Adipocyte (in vitro differentiated cells): ENCODE measurements at regions not wholly inside any gene's neighbourhood (a gene's known extent, or its start where the extent isn't known, plus 50 kb on each side); places are given as distances from the start of the nearest gene placed in this dataset.

Source experiments
- DNase-seq: peaks from one replicate; pipeline ENCODE4 v3.0.0-alpha.2; 2015; ENCODE audit warnings: low read depth
- H3K27me3 ChIP-seq: replicated peaks from 2 replicates; pipeline ENCODE4 v1.7.0; 2013; ENCODE audit warnings: mild to moderate bottlenecking, low read length, moderate library complexity; ENCODE audit not compliant: control insufficient read depth, insufficient read depth
- H3K36me3 ChIP-seq: 2 replicates; pipeline ENCODE4 v1.7.0; 2013; ENCODE audit warnings: low read length, mild to moderate bottlenecking, moderate library complexity; ENCODE audit not compliant: control insufficient read depth, insufficient read depth, severe bottlenecking
- H3K4me1 ChIP-seq: 2 replicates; pipeline ENCODE4 v1.7.0; 2013; ENCODE audit warnings: mild to moderate bottlenecking, low read length, moderate library complexity; ENCODE audit not compliant: control insufficient read depth, insufficient read depth
- H3K4me3 ChIP-seq: 2 replicates; pipeline ENCODE4 v1.7.0; 2013; ENCODE audit warnings: mild to moderate bottlenecking, low read length, moderate library complexity
- H3K9ac ChIP-seq: 2 replicates; pipeline ENCODE4 v1.7.0; 2013; ENCODE audit warnings: mild to moderate bottlenecking, low read length, moderate library complexity
- H3K9me3 ChIP-seq: 2 replicates; pipeline ENCODE4 v1.7.0; 2013; ENCODE audit warnings: mild to moderate bottlenecking, low read length, moderate library complexity; ENCODE audit not compliant: control insufficient read depth

- no peak overlapping the region for H3K4me3 ChIP-seq
- DNase-seq, result peak; percentile 34
Measured at GRCh38 chr7:142463401-142463850, 205.6 kb upstream of the PRSS58 start.

GRCh38 chr7:142461437-142461836 is 203.6 kb upstream of the PRSS58 start:
- H3K9ac ChIP-seq, result no peak overlapping the region
- H3K9me3 ChIP-seq, result no peaks in the 10 kb centered on the region
- no peaks in the 10 kb centered on the region for H3K36me3 ChIP-seq
- no peaks in the 10 kb centered on the region for H3K27me3 ChIP-seq
- no peak overlapping the region for H3K4me3 ChIP-seq
- H3K4me1 ChIP-seq, result peaks cover 22% of the 10 kb centered on the region
- DNase-seq, result peak; percentile 88

More at GRCh38 chr7:142463401-142463850, 205.6 kb upstream of the PRSS58 start:
- Histone ChIP-seq H3K9ac (no peak overlapping the region), H3K27me3 (no peaks in the 10 kb centered on the region), H3K4me1 (peaks cover 34% of the 10 kb centered on the region), H3K36me3 (no peaks in the 10 kb centered on the region), H3K9me3 (no peaks in the 10 kb centered on the region)

DNA sequence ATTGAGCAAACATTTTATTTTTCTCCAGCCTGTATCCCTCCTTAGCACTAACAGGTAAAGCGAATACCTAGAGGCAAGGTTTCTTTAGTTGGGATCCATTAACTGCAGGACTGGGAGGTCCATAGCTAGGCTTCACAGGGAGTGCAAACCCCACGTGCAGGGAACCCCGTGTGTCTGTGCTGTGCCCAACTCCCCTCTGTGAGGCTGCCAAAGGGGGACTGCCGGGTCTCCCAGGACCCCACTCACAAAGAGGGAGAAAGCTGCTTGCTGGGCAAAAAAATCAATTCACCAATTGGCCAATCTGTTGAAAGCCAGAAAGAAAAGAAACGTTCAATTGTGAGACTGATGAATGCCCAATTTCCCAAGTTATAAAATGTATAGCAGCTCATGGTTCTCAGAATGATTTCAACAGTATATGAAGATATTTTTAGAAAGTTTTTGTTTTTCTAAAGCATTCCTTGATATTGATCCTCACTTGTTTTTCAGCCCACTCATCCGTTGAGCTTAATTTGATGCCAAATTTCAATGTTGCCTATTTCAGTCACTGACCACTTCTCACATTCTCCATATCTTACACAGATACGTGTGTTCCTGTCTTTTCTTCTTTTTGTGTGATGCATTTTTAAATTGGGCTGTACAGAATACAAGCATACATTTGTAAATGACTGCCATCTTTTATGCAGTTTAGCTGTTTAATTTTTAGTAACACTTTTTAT is 202.7 kb upstream of the PRSS58 start:
- DNase-seq, result peak; percentile 43
- H3K9ac ChIP-seq, result no peak overlapping the region
- no peaks in the 10 kb centered on the region for H3K36me3 ChIP-seq
- no peaks in the 10 kb centered on the region for H3K9me3 ChIP-seq
- H3K4me3 ChIP-seq, result no peak overlapping the region
- peaks cover 22% of the 10 kb centered on the region for H3K4me1 ChIP-seq
- H3K27me3 ChIP-seq, result no peaks in the 10 kb centered on the region

- H3K9me3 ChIP-seq, result no peaks in the 10 kb centered on the region
- peak; percentile 84 for DNase-seq
- peaks cover 22% of the 10 kb centered on the region for H3K4me1 ChIP-seq
- no peak overlapping the region for H3K4me3 ChIP-seq
- H3K27me3 ChIP-seq, result no peaks in the 10 kb centered on the region
- no peak overlapping the region for H3K9ac ChIP-seq
- no peaks in the 10 kb centered on the region for H3K36me3 ChIP-seq
Measured at GRCh38 chr7:142459551-142459963, 201.7 kb upstream of the PRSS58 start.

GRCh38 chr7:142457146-142457703 is 199.4 kb upstream of the PRSS58 start:
- peaks cover 22% of the 10 kb centered on the region for H3K4me1 ChIP-seq
- no peak overlapping the region for H3K9ac ChIP-seq
- DNase-seq, result peak; percentile 25
- H3K4me3 ChIP-seq, result no peak overlapping the region
- no peaks in the 10 kb centered on the region for H3K36me3 ChIP-seq
- no peaks in the 10 kb centered on the region for H3K9me3 ChIP-seq
- H3K27me3 ChIP-seq, result no peaks in the 10 kb centered on the region

DNA sequence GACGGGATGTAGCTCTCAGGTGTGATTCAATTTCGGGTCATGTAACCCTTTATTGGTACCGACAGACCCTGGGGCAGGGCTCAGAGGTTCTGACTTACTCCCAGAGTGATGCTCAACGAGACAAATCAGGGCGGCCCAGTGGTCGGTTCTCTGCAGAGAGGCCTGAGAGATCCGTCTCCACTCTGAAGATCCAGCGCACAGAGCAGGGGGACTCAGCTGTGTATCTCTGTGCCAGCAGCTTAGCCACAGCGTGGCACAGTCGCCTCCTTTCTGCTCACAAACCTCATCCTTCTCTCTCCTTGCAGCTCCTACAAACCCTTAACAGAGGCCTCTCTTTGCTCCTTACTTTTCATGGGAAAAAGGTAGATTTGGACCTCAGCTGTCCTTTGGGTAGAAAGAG is 197.5 kb upstream of the PRSS58 start:
- Histone ChIP-seq H3K4me3 (no peak overlapping the region), H3K9ac (no peak overlapping the region), H3K4me1 (peaks cover 17% of the 10 kb centered on the region), H3K9me3 (no peaks in the 10 kb centered on the region), H3K27me3 (no peaks in the 10 kb centered on the region), H3K36me3 (no peaks in the 10 kb centered on the region)
- no peak for DNase-seq

DNA sequence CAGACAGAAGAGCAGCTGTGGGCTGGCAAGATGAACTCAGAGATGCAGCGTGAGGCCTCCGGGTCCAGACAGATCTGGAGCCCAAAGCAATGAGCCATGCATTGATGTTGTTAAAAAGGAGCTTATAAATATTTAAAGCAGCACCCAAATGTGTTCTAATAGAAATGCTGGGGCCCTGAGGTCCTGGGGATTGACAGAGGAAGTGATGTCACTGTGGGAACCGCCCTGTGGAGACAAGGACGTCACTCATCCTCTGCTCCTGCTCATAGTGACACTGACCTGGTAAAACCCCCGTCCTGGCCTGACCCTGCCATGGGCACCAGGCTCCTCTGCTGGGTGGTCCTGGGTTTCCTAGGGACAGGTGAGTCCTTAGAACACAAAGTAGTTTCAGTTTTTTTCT is 197.0 kb upstream of the PRSS58 start:
- H3K36me3 ChIP-seq, result no peaks in the 10 kb centered on the region
- H3K9ac ChIP-seq, result no peak overlapping the region
- DNase-seq, result no peak
- no peaks in the 10 kb centered on the region for H3K27me3 ChIP-seq
- peaks cover 15% of the 10 kb centered on the region for H3K4me1 ChIP-seq
- H3K9me3 ChIP-seq, result no peaks in the 10 kb centered on the region
- H3K4me3 ChIP-seq, result no peak overlapping the region

GRCh38 chr7:142452791-142453190 is 194.9 kb upstream of the PRSS58 start:
- no peaks in the 10 kb centered on the region for H3K36me3 ChIP-seq
- H3K9ac ChIP-seq, result no peak overlapping the region
- DNase-seq, result no peak
- peaks cover 8% of the 10 kb centered on the region for H3K4me1 ChIP-seq
- H3K27me3 ChIP-seq, result peaks cover 2% of the 10 kb centered on the region
- H3K9me3 ChIP-seq, result no peaks in the 10 kb centered on the region
- H3K4me3 ChIP-seq, result no peak overlapping the region

GRCh38 chr7:142451817-142452216 is 194.0 kb upstream of the PRSS58 start:
- no peak for DNase-seq
- Histone ChIP-seq H3K9ac (no peak overlapping the region), H3K9me3 (no peaks in the 10 kb centered on the region), H3K36me3 (no peaks in the 10 kb centered on the region), H3K4me1 (peaks cover 8% of the 10 kb centered on the region), H3K27me3 (peaks cover 4% of the 10 kb centered on the region), H3K4me3 (no peak overlapping the region)

DNA sequence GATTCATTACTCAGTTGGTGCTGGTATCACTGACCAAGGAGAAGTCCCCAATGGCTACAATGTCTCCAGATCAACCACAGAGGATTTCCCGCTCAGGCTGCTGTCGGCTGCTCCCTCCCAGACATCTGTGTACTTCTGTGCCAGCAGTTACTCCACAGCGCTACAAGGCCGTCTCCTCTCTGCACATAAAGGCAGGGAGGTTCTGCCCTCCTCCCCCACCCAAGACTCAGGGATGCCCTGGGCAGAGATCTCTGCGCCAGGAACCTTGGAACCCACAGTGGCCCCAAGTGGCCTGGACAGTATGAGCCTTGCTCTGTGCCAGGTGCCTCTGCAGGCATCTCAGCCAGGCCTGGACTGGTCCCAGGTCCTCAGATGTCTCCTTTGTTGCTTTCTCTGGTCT is 193.4 kb upstream of the PRSS58 start:
- peaks cover 8% of the 10 kb centered on the region for H3K4me1 ChIP-seq
- peaks cover 4% of the 10 kb centered on the region for H3K27me3 ChIP-seq
- H3K9ac ChIP-seq, result no peak overlapping the region
- no peak overlapping the region for H3K4me3 ChIP-seq
- DNase-seq, result no peak
- H3K36me3 ChIP-seq, result no peaks in the 10 kb centered on the region
- H3K9me3 ChIP-seq, result no peaks in the 10 kb centered on the region

GRCh38 chr7:142450695-142451094 is 192.8 kb upstream of the PRSS58 start:
- no peak for DNase-seq
- H3K4me1 ChIP-seq, result peaks cover 8% of the 10 kb centered on the region
- no peaks in the 10 kb centered on the region for H3K9me3 ChIP-seq
- H3K9ac ChIP-seq, result no peak overlapping the region
- no peak overlapping the region for H3K4me3 ChIP-seq
- no peaks in the 10 kb centered on the region for H3K36me3 ChIP-seq
- H3K27me3 ChIP-seq, result peaks cover 4% of the 10 kb centered on the region
